SKM-1 treated with dmso at 0.1 percent for 144 hours (cell line): ENCODE measurements at regions not wholly inside any gene's neighbourhood (a gene's known extent, or its start where the extent isn't known, plus 50 kb on each side); places are given as distances from the start of the nearest gene placed in this dataset.

Source experiments
- DNase-seq: peaks from one replicate; lab custom pipeline; 2025; ENCODE audit not compliant: unreplicated experiment; lab: John Stamatoyannopoulos, UW

GRCh38 chr11:106399624-106400023 lies 322.2 kb downstream of the AASDHPPT start:
- DNase-seq, result no peak

DNA sequence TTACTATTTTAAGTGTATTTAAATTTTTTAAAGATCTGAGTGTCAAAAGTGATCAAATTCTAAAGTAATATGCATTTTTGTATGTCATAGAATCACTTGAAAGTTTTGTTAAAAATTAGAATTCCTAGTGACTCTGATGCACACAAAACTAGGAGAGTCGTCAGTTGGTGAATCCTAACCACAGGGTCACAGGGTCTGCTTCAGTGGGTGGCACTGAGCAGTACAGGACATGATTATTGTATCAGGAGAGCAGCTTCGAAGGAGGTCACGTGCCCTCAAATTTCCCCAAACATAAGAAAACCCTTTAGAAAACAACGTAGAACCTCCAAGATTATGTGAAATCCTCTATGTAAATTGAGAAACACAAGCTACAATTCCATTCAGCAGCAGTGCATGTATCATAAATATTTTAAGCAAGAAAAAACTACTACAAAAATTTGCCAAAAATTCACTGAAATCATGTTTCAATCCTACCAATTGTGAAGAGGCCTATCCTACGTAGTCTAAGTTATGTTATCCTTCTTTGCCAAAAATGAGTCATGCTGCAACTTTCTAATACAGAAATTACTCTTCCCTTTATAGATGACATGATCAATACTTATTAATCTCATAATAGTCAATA lies 323.6 kb downstream of the AASDHPPT start:
- no peak for DNase-seq

GRCh38 chr11:106403751-106404150 lies 326.3 kb downstream of the AASDHPPT start:
- DNase-seq, result no peak

GRCh38 chr11:106409222-106409621 lies 331.8 kb downstream of the AASDHPPT start:
- DNase-seq, result no peak

DNA sequence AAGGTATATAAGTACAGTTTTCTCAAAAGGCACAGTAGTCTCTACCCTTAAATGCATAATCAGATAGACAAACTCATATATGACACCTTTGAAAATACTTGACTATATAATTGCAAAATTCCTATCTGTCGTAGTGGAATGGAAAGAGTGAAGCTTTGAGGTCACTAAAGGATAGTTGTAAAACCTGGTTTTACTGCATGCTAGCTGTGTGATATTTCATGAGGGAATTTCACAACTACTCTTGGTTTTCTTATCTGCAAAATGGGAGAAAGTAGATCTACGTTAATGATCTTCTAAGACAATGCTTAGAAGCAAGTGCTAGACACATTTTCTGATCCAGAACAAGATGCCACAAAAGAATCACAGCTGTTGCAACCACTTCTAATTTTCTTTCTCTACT lies 332.2 kb downstream of the AASDHPPT start:
- DNase-seq, result no peak

DNA sequence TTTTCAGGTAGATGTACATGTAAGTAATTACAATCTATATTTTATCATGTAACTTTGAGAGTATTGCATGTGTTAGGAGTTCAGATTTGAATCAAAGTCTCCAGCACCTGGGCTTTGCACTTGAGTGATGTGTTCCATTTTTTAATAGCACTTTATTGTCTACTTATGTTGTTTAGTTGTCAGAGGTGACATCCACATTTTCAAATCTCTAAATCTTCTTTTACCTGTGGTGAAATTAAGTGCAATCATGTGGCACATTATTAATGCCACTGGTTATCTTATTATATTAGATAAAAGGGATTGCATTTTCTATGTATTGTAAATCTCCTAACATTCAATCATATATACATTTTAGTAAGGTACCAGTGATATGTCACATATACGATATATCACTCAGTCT lies 333.4 kb downstream of the AASDHPPT start:
- DNase-seq, result no peak

DNA sequence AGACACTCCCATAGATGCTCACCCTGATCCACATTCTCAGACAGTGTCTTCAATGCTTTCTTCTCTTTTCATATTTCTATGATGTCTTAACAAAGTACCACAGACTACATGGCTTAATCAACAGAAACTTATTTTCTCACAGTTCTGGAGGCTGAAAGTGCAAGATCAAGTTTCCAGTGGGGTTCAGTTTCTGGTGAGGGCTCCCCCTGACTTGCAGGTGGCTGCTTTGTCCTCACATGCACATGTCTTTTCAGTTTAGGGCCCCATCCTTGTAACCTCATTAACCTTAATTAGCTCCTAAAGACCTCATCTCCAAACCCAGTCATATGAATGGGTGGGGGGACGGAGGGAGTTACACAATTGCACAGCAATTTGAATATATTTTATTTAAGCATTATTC lies 335.8 kb downstream of the AASDHPPT start:
- no peak for DNase-seq

DNA sequence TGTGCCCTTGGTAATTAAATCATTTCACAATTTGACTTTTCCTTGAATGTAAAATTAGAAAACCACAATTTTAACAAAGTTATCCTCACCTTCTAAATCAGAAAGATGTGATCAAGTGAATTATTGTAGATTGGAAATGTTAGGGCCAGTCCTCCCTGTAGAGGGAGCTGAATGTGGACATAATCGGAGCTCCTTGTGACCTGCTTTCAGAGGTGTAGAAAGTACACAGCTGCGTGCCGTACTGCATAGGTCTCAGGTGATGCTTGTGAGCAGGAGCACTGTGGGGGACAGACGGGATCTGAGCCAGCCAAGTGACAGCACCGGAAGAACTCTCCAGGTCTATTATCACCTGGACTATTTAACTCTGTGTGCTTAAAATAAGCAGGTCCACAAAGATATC lies 338.0 kb downstream of the AASDHPPT start:
- no peak for DNase-seq

GRCh38 chr11:106418791-106419190 lies 341.3 kb downstream of the AASDHPPT start:
- DNase-seq, result no peak

DNA sequence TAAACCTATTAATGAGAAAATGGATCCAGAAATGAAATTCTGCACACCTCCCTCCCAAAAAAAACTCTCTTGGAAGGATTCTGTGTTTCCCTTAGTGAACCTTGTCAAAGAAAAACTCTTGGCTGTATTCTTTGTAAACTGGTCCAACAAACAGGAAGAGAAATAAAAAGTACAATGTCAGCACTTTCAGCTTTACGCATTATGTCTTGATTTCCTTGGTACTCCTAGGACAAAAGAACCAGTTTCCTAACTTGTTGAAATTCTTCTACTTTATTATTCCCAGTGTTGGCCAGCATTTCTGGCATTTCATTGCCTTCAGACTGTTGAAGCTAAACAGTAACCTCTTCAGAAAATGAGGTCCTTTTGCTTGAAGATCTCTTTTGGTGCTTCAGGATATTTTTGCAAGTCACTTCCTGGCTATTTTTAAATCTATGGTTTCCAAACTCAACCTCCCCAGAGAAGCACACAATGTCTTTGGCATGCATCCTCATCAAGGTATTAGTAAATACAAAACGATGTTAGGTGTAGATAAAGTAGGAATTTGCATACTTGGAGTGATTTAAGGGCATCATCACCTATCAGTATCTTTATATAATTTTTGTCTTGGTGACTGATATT lies 342.7 kb downstream of the AASDHPPT start:
- DNase-seq, result no peak

- no peak for DNase-seq
These were observed 343.2 kb downstream of the AASDHPPT start for GRCh38 chr11:106420686-106421085.

DNA sequence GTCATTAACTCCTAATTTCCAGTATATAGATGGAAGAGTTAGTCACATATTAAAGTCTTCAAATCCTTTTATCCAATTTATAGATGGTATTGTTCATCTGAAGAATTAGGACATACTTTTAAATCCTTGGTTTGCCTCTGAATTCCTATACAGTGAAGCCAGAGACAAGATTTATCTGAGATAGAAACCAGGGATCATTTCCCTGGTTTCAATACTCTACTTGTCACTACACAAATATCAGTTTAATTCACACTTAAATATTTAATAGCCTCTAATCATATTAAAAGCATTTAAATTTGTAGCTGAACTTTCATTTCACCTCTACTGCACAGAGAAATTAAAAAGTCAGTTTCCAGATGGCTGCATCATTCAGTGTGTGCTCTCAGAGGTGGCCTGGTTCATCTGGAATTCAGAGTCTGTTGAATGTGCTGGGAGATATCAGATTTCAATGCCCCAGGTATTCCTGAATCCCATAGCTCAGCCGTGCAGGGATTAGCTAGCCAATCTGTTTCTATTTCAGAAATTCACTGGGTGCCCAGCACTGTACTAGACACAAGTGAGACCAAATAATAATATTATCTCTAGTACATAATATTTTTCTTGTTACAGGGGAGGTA lies 344.3 kb downstream of the AASDHPPT start:
- DNase-seq, result no peak

DNA sequence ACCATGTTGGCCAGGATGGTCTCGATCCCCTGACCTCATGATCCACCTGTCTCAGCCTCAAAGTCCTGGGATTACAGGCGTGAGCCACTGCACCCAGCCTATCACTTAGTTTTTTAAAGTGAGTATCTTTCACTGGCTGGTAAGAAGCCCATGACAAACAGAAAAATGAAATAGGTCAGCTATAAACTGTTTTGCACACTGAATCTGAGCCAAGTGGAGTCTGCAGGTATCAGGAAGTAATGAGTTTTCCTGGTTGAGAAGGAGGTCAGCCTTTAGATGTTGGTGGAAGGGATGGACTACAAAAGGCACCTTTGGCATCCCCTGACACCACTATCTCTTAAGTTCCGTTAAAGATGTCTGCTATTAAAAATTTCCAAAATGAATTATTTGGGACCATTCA lies 345.1 kb downstream of the AASDHPPT start:
- DNase-seq, result no peak

DNA sequence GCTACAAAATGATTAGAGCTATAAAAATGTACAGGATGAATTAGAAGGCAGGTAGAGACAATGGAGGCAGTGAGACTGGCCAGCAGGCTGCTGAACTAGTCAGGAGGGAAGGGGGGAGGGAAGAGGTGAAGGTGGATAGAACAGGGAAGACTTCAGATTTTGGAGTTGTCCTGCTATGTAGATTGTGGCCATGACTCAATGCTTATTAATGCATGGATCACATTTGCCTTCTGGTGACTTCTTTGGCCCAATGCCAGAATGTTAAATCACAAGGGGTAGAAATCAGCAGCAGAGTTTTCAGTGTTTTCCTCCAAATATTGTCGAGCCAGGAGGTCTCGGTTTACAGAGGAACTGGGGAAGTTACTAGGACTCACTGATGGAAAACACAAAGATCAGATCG lies 346.6 kb downstream of the AASDHPPT start:
- DNase-seq, result no peak

DNA sequence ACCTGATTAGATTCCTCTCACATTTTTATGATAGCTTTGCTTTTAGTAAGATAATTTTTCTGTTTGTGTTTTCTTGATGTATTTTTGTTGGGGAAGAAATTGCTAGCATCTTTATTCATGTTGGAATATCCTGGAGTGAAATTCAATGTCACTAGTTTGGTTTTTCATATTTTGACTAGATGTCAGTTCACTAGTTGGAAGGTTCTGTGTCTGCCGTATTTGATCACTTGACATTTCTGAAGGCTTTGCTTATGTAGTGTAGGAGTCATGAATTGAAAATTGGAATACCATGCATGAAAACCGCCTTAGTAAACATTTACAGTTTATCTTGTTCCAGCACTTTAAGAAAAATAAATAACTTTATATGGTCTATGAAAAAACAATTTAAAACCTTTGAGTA lies 348.4 kb downstream of the AASDHPPT start:
- no peak for DNase-seq

GRCh38 chr11:106426696-106427095 lies 349.2 kb downstream of the AASDHPPT start:
- no peak for DNase-seq

DNA sequence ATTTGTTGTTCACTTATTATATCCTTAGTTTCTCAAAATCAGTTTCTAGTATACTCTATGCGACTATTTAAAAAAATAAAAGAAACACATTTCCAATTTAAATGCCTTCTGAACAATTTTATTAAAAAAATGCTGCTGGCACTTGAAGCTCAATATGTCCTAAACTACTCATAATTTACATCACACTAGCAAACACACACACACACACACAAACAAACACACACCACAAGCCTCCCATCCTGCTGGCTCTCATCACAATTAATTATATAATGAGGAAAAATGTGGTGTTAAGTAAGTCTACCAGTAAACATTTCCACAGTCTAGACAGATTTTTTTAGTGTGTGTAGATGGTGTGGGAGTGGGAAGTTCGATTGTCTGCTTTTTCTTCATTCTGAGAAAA lies 350.3 kb downstream of the AASDHPPT start:
- no peak for DNase-seq

DNA sequence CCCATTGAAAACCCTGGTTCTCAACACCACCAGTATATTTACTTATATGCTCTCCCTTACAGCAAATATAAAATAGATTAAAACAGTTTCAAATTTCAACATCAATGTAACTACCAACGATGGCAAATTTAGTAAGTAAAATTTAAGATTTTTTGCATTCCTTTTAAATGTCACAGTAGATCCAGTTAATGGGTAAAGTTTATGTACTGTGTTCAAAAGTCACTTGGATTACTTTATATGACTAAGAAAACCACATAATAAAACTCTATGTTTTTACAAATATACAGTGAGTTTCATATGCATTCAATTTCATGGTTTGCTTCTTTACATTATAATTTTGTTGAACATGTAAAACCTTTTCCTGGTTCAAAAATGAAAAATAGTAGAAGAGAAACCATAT lies 364.6 kb downstream of the AASDHPPT start:
- DNase-seq, result no peak

GRCh38 chr11:106446302-106446701 lies 368.8 kb downstream of the AASDHPPT start:
- no peak for DNase-seq

DNA sequence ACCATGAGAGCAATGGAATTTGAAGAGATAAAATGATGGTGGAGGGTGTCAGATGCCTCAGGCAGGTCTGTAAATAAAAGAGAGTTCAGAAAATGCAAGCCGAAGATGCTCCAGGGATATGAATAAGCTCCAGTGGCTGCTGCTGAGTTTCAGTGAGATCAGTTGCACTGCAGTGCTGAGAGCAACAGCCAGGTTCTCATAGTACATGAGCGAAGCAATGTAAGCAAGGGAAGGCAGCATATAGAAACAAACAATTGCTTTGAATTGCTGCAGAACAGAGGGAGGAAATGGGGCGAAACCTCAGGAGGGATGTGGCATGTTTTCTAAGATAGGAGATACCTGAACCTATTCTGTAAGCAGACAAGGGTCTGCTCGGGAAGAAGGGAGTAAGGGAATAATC lies 369.5 kb downstream of the AASDHPPT start:
- DNase-seq, result no peak

GRCh38 chr11:106447631-106448191 lies 370.2 kb downstream of the AASDHPPT start:
- no peak for DNase-seq

DNA sequence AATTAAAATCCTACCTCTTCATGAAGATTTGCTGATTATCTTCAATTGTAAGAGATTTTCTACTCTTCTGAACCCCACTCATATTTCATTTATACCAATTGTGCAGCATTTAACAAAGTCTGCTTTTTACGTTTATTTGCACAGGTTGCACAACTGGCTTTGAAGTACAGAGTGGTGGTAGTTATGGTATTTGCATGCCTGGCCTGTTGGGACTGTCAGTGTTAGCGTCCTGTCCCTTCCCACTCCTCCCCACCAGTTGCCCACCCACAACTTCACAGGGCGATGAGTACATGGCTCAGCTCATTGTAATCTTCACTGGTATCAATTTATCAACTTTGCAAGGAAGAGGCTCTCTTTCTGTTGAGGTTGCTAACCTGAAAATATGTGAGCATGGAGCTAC lies 372.3 kb downstream of the AASDHPPT start:
- no peak for DNase-seq
